Glutamatergic neuron (in vitro differentiated cells): ENCODE measurements at regions not wholly inside any gene's neighbourhood (a gene's known extent, or its start where the extent isn't known, plus 50 kb on each side); places are given as distances from the start of the nearest gene placed in this dataset.

Experiments used
- DNase-seq: peaks from one replicate; pipeline ENCODE4 v3.0.0; 2022
- H3K27ac Mint-ChIP-seq: one replicate; pipeline ENCODE4 v1.8.0; 2020; ENCODE audit warnings: mild to moderate bottlenecking, mixed read lengths, inconsistent platforms; ENCODE audit not compliant: unreplicated experiment
- H3K27me3 Mint-ChIP-seq: one replicate; pipeline ENCODE4 v1.8.0; 2020; ENCODE audit warnings: mild to moderate bottlenecking, moderate library complexity, mixed read lengths, inconsistent platforms; ENCODE audit not compliant: unreplicated experiment
- H3K36me3 Mint-ChIP-seq: one replicate; pipeline ENCODE4 v1.8.0; 2020; ENCODE audit warnings: mild to moderate bottlenecking, mixed read lengths, inconsistent platforms; ENCODE audit not compliant: unreplicated experiment
- H3K4me1 Mint-ChIP-seq: one replicate; pipeline ENCODE4 v1.8.0; 2020; ENCODE audit warnings: mild to moderate bottlenecking, low read depth, mixed read lengths, inconsistent platforms; ENCODE audit not compliant: unreplicated experiment
- H3K4me3 Mint-ChIP-seq: one replicate; pipeline ENCODE4 v1.8.0; 2020; ENCODE audit warnings: mild to moderate bottlenecking, mixed read lengths, inconsistent platforms; ENCODE audit not compliant: unreplicated experiment
- H3K9me3 Mint-ChIP-seq: one replicate; pipeline ENCODE4 v1.8.0; 2020; ENCODE audit warnings: mild to moderate bottlenecking, moderate library complexity, mixed read lengths, inconsistent platforms; ENCODE audit not compliant: unreplicated experiment
- CTCF ChIP-seq: fragments of 200-600 bp; sonication (generic); IDR thresholded peaks from one replicate; pipeline ENCODE4 v1.5.0; 2021; ENCODE audit not compliant: partially characterized antibody, unreplicated experiment

- TF ChIP-seq CTCF, result no peak
- DNase-seq, result no peak
- Mint-ChIP-seq H3K27ac (no peak overlapping the region), H3K4me1 (no peaks in the 10 kb centered on the region), H3K27me3 (no peaks in the 10 kb centered on the region), H3K9me3 (no peaks in the 10 kb centered on the region), H3K36me3 (no peaks in the 10 kb centered on the region), H3K4me3 (no peak overlapping the region)
These were observed 257.9 kb upstream of the NREP start for GRCh38 chr5:112014783-112015395.

GRCh38 chr5:112013660-112014059 is 256.7 kb upstream of the NREP start:
- DNase-seq, result no peak
- TF ChIP-seq CTCF, result no peak
- H3K4me1 Mint-ChIP-seq, result no peaks in the 10 kb centered on the region
- H3K9me3 Mint-ChIP-seq, result no peaks in the 10 kb centered on the region
- no peak overlapping the region for H3K4me3 Mint-ChIP-seq
- H3K27ac Mint-ChIP-seq, result no peak overlapping the region
- no peaks in the 10 kb centered on the region for H3K27me3 Mint-ChIP-seq
- no peaks in the 10 kb centered on the region for H3K36me3 Mint-ChIP-seq

GRCh38 chr5:112012104-112012503 is 255.1 kb upstream of the NREP start:
- Mint-ChIP-seq H3K36me3 (no peaks in the 10 kb centered on the region), H3K27me3 (no peaks in the 10 kb centered on the region), H3K9me3 (no peaks in the 10 kb centered on the region), H3K27ac (no peak overlapping the region), H3K4me1 (no peaks in the 10 kb centered on the region), H3K4me3 (no peak overlapping the region)
- DNase-seq, result no peak
- no peak for TF ChIP-seq CTCF

- Mint-ChIP-seq H3K4me3 (no peak overlapping the region), H3K9me3 (no peaks in the 10 kb centered on the region), H3K4me1 (no peaks in the 10 kb centered on the region), H3K36me3 (no peaks in the 10 kb centered on the region), H3K27ac (no peak overlapping the region), H3K27me3 (no peaks in the 10 kb centered on the region)
- no peak for DNase-seq
- no peak for TF ChIP-seq CTCF
These were observed 253.5 kb upstream of the NREP start for GRCh38 chr5:112010475-112010874.

- Mint-ChIP-seq H3K4me1 (peaks cover 1% of the 10 kb centered on the region), H3K36me3 (no peaks in the 10 kb centered on the region), H3K9me3 (no peaks in the 10 kb centered on the region), H3K4me3 (no peak overlapping the region), H3K27ac (no peak overlapping the region), H3K27me3 (no peaks in the 10 kb centered on the region)
- no peak for DNase-seq
- no peak for TF ChIP-seq CTCF
These were observed 249.7 kb upstream of the NREP start for GRCh38 chr5:112006721-112007120.
